ENCODE measurements at regions not wholly inside any gene's neighbourhood (a gene's known extent, or its start where the extent isn't known, plus 50 kb on each side); places are given as distances from the start of the nearest gene placed in this dataset.
A peak's percentile ranks its signal among the peaks of the same experiment; 100 is the strongest.

DNA sequence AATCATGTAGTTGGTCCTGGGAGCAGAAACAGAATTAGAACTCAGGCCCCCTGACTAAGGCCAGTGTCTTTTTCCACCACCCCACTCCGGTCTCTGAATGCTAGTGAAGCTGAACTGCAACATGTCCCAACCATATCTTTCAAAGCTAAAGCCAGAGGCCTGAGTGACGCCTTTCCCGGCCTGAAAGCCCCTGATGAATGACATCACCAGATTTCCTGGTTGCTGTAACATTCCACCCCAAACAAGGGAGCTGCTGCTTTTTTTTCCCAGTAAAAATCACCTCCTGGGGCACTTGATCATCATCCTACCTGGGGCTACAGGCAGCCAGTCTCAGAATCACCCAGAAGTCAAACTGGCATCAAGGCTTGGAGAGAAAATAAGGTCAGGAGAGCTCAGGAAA lies 162.7 kb downstream of the ARL4C start:
- peak; percentile 14 for DNase-seq (ENCODE audit: low read depth)
- no peak overlapping the region for H3K4me3 ChIP-seq (ENCODE audit: low read depth, low read length)
- TF ChIP-seq, protein P1, sequence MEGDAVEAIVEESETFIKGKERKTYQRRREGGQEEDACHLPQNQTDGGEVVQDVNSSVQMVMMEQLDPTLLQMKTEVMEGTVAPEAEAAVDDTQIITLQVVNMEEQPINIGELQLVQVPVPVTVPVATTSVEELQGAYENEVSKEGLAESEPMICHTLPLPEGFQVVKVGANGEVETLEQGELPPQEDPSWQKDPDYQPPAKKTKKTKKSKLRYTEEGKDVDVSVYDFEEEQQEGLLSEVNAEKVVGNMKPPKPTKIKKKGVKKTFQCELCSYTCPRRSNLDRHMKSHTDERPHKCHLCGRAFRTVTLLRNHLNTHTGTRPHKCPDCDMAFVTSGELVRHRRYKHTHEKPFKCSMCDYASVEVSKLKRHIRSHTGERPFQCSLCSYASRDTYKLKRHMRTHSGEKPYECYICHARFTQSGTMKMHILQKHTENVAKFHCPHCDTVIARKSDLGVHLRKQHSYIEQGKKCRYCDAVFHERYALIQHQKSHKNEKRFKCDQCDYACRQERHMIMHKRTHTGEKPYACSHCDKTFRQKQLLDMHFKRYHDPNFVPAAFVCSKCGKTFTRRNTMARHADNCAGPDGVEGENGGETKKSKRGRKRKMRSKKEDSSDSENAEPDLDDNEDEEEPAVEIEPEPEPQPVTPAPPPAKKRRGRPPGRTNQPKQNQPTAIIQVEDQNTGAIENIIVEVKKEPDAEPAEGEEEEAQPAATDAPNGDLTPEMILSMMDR (conservative IDR thresholded peaks at IDR 0.05; ENCODE audit: low read depth, low read length), result no peak

DNA sequence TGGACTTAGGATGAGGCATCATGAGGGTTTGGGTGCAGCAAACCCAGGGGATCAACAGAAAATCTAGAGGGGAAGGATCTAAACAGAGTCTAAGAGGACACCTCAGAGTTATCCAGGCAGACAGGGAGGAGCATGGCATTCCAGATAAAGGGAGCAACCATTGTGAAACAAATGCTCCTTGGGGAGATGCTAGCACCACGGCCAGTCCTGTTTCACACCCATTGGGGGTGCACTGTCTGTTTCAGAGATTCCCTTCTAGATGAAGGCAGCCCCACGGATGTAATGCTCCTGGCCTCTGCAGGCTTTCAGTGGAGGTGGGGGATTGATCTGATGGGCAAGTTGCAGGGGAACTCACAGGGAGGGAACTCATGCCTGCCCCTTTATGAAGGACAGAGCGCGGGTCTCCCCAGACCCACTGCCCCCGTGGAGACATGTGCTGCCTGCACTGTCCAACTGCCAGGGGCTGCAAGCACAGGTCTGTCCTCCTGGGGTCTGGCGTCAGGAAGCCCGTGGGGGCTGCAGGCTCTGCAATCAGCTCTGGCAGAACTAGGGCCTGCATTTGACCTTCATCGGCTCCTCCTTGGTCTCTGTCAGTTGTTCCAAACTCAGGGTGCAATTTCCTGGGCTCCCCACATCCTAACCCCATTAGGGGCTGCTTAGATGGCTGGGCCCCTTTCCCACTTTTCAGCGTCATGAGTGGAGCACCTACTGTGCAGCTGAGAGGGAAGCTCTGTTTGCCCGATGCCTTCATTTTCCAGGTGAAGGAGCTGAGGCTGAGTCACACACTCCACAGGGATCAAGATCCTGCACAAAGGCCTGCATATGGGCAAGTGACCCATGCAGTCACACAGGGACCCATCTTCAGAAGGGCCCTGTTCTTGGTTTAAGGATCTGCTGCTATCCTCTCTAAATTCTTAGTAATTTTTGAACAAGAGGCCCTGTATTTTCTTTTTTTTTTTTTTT lies 163.4 kb downstream of the ARL4C start:
- H3K4me3 ChIP-seq (ENCODE audit: low read depth, low read length), result no peak overlapping the region
- no peak for DNase-seq (ENCODE audit: low read depth)
- TF ChIP-seq, protein P1 (conservative IDR thresholded peaks at IDR 0.05; ENCODE audit: low read depth, low read length), result no peak

DNA sequence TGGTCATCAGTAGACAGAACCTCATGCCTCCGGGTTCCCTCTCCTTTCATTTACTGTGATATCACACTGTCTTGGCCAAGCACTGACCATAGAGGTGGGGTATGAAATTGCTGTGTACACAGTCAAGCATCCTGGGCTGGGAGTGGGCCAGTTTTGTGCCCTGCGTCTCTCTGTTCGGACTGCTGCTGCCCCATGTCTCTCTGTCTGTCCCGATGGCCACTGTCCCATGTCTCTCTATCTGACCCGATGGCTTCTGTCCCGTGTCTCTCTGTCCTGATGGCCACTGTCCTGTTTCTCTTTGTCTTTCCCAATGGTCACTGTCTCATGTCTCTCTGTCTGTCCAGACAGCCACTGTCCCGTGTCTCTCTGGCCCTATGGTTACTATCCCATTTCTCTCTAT lies 164.9 kb downstream of the ARL4C start:
- no peak for DNase-seq (ENCODE audit: low read depth)
- TF ChIP-seq, protein P1 (conservative IDR thresholded peaks at IDR 0.05; ENCODE audit: low read depth, low read length), result no peak
- no peak overlapping the region for H3K4me3 ChIP-seq (ENCODE audit: low read depth, low read length)

DNA sequence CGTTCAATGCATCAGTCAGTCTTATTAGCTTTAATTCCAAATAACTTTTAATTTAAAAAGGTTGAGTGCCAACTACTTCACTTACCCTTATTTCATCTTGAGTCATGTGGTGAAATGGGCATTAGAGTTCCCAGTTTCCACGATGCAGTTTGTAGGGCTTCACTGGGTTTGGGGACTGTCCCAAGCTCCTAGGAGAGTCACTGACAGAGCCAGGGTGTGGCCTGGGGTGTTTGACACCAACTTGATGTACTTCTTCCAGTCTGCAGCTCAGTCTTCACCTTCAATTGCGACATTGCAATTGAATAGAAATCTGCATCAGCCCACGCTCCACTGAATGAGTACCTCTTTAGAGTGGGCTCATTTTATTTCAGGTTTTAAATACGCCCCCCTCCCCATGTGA lies 165.3 kb downstream of the ARL4C start:
- no peak for DNase-seq (ENCODE audit: low read depth)
- H3K4me3 ChIP-seq (ENCODE audit: low read depth, low read length), result no peak overlapping the region
- TF ChIP-seq, protein P1 (conservative IDR thresholded peaks at IDR 0.05; ENCODE audit: low read depth, low read length), result no peak

DNA sequence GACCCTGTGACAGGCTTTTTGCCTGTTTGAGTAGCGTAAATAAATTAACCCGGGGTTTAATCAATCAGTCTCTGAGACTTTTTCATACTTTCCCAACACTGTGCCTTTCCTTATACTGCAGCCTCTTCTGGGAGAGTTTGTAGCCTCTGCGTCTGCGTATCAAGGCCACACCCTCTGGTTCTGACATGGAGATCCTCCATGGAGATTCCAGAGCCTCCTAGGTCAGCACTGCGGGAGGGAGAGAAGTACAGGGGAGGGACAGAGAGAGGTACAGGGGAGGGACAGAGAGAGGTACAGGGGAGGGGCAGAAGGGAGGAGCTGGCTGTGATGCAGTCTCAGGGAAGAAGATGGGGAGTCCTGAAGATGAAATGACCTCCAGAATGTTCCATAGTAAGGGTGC lies 166.0 kb downstream of the ARL4C start:
- TF ChIP-seq, protein P1 (conservative IDR thresholded peaks at IDR 0.05; ENCODE audit: low read depth, low read length), result no peak
- H3K4me3 ChIP-seq (ENCODE audit: low read depth, low read length), result no peak overlapping the region
- DNase-seq (ENCODE audit: low read depth), result no peak

DNA sequence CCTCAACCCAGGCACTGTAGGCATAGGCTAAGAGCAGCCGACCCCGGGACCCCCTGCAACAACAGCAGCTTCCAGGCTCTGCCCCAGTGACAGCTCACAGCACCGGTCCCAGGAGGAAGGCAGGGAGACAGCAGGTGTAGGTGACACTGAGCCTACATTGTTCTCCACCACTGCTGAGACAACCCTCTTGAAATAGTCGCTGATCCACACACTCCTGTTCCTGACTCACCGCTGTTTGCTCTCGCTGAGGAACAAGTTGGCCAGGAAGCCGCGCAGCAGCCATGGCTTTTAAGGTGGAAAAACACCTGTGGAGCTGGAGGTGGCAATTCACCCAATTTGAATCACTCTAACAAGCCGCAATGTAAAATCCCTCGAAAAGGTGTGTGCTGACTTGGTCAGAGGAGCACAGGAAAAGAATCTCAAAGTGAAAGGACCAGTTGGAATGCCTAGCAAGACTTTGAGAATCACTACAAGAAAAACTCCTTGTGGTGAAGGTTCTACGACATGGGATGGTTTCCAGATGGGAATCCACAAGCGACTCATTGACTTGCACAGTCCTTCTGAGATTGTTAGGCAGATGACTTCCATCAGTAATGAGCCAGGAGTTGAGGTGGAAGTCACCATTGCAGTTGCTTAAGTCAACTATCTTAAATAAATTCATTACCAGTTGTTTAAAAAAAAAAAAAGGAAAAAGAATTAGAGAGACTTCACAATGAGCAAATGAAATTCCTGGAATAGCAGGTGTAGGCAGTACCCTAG lies 167.5 kb downstream of the ARL4C start:
- DNase-seq (ENCODE audit: low read depth), result no peak
- TF ChIP-seq, protein P1 (conservative IDR thresholded peaks at IDR 0.05; ENCODE audit: low read depth, low read length), result no peak
- no peak overlapping the region for H3K4me3 ChIP-seq (ENCODE audit: low read depth, low read length)
